Erythroblast (primary cell): ENCODE measurements at regions not wholly inside any gene's neighbourhood (a gene's known extent, or its start where the extent isn't known, plus 50 kb on each side); places are given as distances from the start of the nearest gene placed in this dataset.
"Not testable (repeated sequence)": the region's sequence is repeated elsewhere in the genome, so short reads cannot be mapped to it uniquely, and the experiment has no call there.

Experiments used
- DNase-seq, 2 experiments: peaks; one replicate each; lab custom pipeline; 2025; lab: John Stamatoyannopoulos, UW
- GATA1 ChIP-seq: IDR thresholded peaks from 2 replicates; pipeline ENCODE4 v1.6.1; 2011; ENCODE audit warnings: low read depth, mild to moderate bottlenecking, control low read depth, low read length, moderate library complexity
- POLR2A ChIP-seq: IDR thresholded peaks from 2 replicates; pipeline ENCODE4 v1.6.1; 2011; ENCODE audit warnings: mild to moderate bottlenecking, low read length

DNA sequence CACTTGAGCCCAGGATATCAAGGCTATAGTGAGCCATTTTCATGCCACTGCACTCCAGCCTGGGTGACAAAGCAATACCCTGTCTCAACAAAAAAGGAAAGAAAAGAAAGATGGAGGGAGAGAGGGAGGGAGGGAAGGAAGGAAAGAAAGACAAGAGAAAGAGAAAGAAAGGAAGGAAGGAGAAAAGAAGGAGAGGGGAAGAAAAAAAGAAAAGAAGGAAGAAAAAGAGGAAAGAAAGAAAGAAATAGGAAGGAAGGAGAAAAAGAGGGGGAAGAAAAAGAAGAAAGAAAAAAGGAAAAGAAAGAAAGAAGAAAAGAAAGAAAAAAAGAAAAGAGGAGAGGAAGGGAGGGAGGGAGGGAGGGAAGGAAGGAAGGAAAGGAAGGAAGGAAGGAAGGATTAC lies 321.5 kb upstream of the CNTNAP2 start:
- DNase-seq: no peak
- no peak for TF ChIP-seq POLR2A
- no peak for TF ChIP-seq GATA1

DNA sequence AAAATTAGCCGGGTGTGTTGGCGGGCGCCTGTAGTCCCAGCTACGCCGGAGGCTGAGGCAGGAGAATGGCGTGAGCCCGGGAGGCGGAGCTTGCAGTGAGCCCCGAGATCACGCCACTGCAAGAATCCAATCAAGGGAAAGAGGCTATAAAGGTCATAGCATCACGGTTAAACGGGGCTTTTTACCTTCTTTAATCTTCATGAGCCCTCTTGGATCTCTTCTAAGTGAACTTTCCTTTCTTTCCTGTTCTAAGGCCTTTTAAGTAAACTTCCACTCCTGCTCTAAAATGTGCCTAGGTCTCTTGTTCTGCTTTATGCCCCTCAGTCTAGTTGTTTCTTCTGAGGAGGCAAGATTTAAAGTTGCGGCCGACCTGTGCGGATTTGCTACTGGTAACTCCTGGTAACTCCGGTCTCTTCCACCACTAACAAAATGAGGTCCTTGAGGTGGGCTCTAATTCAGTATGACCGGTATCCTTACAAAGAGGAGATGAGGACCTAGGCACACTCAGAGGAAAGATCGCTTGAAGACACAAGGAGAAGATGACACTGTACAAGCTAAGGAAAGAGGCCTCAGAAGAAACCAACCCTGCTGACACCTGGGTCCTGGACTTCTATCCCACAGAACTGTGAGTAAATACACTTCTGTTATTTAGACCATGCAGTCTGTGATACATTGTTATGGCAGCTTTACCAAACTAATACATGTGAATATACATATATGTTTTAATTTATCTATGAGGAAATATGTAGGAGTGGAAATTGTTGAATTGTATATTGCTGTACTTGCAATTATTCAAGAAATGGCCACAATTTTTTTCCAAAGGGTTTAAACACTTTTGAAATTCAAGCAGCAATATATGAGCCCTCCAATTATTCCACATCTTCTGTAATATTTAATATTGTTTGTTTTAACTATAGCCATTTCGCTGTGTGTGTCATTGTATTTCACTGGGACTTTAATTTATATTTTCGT lies 331.5 kb upstream of the CNTNAP2 start:
- DNase-seq: no peak
- TF ChIP-seq GATA1 (no peak), POLR2A (no peak)

DNA sequence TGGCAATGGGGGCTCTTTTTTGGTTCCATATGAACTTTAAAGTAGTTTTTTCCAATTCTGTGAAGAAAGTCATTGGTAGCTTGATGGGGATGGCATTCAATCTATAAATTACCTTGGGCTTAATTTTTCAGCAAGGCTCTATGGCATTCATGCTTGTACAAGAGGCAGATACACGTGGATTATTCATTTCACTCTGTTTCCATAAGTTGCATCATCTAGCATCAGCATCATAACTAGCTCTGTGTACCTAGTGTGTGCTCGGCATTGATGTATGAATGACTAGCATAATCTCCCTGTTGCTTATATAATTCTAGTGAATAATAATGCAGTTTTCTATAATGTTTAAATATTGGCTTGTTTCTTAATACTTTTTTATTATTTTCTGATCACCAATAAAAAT lies 335.2 kb upstream of the CNTNAP2 start:
- DNase-seq: peak in 1 of 2 experiments; percentile 2

DNA sequence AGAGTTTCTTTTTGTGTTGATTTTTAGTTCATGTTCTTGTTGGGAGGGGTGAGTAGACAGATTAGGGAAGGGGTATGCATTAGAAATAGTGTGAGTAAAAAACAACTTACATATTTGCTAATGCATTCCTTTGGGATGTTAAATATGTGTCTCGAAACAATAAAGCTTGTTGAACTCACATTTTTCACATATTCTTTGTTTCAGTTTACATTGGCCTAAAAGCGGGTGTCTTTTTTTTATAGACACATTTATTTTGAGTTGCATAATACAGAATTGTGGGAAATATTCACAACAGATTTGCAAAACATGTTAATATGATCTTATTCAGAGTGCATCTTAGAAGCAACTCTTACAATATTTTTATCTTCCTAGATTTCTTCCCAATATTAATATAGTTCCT lies 337.5 kb upstream of the CNTNAP2 start:
- TF ChIP-seq GATA1: no peak
- TF ChIP-seq POLR2A: no peak
- no peak for DNase-seq

DNA sequence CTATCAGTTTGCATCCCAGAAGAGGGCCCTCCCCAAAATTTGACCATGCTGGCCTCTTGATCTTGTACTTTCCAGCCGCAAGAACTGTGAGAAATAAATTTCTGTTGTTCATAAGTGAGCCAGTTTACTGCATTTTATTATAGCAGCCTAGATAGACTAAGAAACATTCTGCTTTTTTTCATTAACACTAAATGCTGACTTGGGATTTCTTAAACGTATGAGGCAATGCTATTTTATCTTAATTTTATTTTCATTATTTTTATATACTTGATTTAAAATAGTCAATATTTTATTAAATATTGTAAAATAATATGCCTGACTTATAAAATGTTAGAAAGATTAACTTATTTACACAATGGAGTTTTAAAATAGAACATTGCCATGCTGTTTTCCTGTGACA lies 341.8 kb upstream of the CNTNAP2 start:
- DNase-seq: no peak

DNA sequence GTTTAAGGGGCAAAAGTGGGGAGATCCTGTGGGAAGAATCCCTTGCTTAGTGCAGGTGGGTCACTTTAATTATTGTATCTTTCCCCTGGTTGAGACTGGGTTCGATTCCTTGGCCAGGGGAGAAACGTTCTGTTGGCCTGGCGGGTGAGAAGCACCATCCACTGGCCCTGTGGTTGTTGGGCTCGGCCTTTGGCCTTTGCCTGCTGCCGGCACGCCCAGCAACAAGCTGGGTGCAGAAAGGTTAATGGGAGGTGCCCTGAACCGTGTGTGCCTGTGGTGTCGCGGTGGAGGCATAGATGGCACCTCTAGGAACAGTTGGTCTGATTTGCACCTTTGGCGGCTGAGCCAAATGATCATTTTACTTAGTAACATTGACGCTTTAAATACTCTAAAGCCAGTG lies 363.6 kb upstream of the CNTNAP2 start:
- TF ChIP-seq POLR2A (no peak), GATA1 (no peak)
- no peak for DNase-seq

More for the DNA sequence above, 341.8 kb upstream of the CNTNAP2 start:
- no peak for TF ChIP-seq GATA1
- no peak for TF ChIP-seq POLR2A

DNA sequence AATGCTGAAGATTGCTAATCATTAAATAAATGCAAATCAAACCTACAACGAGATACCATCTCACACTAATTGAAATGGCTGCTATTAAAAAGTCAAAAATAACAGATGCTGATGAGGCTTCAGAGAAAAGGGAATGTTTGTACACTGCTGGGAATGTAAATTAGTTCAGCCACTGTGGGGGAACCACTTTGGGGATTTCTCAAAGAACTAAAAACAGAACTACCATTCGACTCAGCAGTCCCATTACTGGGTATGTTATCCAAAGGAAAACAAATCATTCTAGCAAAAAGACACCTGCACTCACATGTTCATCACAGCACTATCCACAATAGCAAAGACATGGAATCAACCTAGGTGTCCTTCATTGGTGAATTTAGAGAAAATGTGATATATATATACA lies 379.0 kb upstream of the CNTNAP2 start:
- no peak for TF ChIP-seq GATA1
- TF ChIP-seq POLR2A: no peak
- no peak for DNase-seq

DNA sequence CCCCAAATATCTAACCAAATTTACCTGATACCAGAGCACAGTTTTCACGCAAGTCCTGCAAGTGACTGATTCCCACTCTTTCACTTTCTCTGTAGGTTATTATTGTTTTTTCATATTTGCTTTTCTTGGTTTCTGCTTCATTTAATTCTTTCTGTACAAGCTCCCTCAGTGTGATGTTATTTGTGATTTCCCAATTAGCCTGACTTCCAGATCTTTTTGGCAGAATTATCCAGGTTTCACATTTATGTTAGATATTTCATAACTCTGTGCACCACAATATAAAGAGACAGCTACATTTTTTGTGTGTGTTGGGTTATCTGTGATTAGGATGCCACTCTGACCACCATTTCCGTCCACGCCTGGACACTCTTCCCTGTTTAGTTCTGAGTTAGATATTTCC lies 381.5 kb upstream of the CNTNAP2 start:
- no peak for TF ChIP-seq GATA1
- TF ChIP-seq POLR2A: no peak
- no peak for DNase-seq

DNA sequence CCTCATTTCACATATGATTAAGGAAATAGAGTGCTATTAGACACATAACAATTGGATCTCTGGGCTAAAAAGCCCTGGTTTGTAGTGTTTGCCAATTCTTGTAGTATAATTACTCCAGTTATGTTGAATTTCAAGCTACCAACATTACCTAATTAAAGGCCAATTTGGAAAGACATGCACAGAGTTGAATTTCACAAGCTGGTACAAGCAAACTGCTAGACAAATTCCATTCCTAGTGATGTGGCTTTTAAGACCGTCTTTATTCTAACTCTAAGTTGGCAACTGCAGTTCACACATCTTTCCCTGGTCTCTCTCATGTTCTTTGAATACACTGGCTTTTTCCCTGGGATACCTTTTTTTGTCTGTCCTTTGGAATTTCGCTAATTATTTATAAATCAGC lies 384.1 kb upstream of the CNTNAP2 start:
- TF ChIP-seq GATA1 (no peak), POLR2A (no peak)
- no peak for DNase-seq

DNA sequence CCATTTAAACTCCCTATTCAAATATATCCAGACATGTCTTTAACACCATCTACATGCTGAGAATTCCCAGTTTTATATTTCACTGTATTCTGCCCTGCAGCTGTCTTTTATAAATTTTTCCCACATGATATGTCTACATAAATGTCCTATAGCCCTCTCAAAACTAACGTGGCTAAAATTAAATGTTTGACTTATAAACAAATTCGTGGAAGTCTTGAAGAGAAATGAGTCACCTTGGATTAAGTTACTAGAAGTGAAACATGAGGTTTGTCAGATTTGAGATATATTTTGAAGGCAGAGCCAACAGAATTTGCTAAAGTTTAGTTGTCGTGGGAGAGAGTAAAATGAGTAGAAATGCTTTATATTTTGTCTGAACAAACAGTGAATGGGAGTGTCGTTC lies 386.9 kb upstream of the CNTNAP2 start:
- no peak for DNase-seq

DNA sequence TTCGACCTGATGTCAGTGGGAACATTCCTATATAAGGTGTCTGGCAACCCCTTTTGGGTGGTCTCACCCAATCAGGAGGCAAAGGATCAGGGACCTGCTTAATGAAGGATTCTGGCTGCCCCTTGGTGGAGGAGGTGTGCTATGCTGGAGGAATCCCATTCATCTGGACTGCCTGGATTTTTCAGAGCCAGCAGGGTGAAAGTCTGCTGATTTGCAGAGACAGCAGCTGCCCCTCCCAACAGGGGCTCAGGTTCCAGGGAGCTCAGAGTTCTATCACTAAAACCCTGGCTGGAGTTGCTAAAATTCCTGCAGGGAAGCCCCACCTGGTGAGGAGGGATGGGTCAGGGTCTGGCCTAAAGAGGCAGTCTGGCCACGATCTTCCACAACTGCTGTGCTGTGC lies 398.5 kb upstream of the CNTNAP2 start:
- no peak for DNase-seq
- TF ChIP-seq POLR2A: no peak
- TF ChIP-seq GATA1: no peak

More for the DNA sequence above, 386.9 kb upstream of the CNTNAP2 start:
- TF ChIP-seq GATA1 (no peak), POLR2A (no peak)

DNA sequence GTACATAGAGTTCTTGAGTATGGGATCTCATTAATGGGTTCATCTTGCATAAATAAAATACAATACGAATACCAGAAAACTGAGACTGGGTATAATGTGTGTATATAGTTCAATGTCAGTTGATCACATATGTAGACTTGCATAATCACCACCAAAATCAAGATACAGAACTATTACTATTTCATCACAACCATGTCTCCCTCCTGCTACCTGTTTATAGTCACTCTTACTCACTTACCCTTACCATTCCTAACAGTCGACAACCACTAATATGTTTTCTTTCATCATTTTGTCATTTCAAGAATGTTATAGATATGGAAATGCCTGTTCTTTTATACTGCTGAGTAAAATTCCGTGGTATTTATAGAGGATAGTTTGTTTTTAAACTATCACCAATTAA lies 416.1 kb upstream of the CNTNAP2 start:
- no peak for DNase-seq
- no peak for TF ChIP-seq GATA1
- TF ChIP-seq POLR2A: no peak

DNA sequence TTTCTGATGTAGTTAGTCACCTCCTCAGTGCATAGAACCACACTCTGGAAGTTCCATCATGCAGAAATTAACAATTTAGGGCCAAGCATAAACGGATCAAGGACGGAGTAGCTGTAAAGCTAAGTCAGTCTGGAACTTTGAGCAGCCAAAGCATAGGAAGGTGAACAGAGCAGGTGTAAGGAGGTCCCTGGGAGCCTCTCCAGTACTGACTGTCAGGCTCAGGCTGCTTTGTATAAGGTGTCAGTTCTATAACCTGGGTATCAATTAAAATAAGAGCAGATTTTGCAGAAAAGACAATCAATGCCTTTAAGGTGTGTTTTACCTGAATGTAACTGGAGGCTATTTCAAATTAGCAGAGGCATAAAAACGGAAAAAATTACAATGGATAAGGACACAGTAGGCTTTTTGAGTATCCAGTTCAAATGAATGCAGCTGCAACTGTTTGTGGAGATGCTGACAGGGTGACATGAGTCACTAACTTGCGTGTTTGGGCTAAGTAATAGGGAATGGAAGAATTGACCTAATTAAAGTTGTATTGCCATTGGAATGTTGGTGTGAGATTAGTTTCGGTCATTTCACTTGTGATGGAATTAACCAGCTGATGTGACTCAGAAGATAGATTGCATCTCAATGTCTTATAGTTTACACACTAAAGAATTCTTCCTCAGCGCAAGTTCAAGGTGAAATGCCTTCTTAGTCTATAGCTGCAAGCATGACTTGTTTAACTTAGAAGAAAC lies 417.9 kb upstream of the CNTNAP2 start:
- no peak for DNase-seq
- TF ChIP-seq POLR2A (no peak), GATA1 (no peak)

DNA sequence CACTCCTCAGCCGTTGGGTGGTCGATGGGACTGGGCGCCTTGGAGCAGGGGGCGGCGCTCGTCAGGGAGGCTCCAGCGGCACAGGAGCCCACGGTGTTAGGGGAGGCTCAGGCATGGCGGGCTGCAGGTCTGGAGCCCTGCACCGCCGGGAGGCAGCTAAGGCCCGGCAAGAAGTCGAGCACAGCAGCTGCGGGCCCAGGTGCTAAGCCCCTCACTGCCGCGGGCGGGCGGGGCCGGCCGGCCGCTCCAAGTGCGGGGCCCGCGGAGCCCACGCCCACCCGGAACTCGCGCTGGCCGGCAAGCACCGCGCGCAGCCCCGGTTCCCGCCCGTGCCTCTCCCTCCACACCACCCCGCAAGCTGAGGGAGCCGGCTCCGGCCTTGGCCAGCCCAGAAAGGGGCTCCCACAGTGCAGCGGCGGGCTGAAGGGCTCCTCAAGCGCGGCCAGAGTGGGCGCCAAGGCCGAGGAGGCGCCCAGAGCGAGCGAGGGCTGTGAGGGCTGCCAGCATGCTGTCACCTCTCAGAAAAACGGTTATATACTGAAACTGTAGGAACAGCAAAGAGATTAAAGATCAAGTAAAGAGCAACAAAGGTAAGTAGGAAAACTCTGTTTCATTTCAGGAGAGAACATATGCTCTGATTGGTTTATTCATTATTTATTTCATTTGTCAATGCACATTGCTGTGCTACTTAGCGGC lies 419.0 kb upstream of the CNTNAP2 start:
- not testable (repeated sequence) for DNase-seq
